MCF 10A (cell line): ENCODE measurements at regions not wholly inside any gene's neighbourhood (a gene's known extent, or its start where the extent isn't known, plus 50 kb on each side); places are given as distances from the start of the nearest gene placed in this dataset.

Experiments
- BruUV-seq: library from RNA; stranded (reverse); fragments of 400-500 nt; replicated peaks from 2 replicates; lab custom pipeline; 2021; lab: Mats Ljungman, UMichigan
- CTCF ChIA-PET: fragments of 300-600 bp; sonication (Branson Sonifier 250); formaldehyde crosslinking; extraction: SDS; loops from one replicate; lab custom pipeline; 2021; ENCODE audit warnings: antibody characterized with exemption, inconsistent platforms; lab: Yijun Ruan, JAX
- POLR2A ChIA-PET: fragments of 300-600, 350-650 bp; sonication (Branson Sonifier 250); formaldehyde crosslinking; extraction: SDS; loops from one replicate; lab custom pipeline; 2020; ENCODE audit warnings: antibody characterized with exemption, inconsistent platforms; lab: Yijun Ruan, JAX
- DNase-seq: peaks from one replicate; pipeline ENCODE4 v3.0.0-alpha.2; 2018; ENCODE audit not compliant: unreplicated experiment
- H3K27ac Mint-ChIP-seq: one replicate; pipeline ENCODE4 v1.8.0; 2022; ENCODE audit warnings: mild to moderate bottlenecking, low read depth, mixed read lengths; ENCODE audit not compliant: unreplicated experiment
- H3K27me3 Mint-ChIP-seq: one replicate; pipeline ENCODE4 v1.8.0; 2022; ENCODE audit warnings: mixed read lengths; ENCODE audit not compliant: insufficient read depth, unreplicated experiment
- H3K36me3 Mint-ChIP-seq: one replicate; pipeline ENCODE4 v1.8.0; 2022; ENCODE audit warnings: mild to moderate bottlenecking, moderate library complexity, mixed read lengths; ENCODE audit not compliant: insufficient read depth, unreplicated experiment
- H3K4me1 Mint-ChIP-seq: one replicate; pipeline ENCODE4 v1.8.0; 2022; ENCODE audit warnings: mixed read lengths; ENCODE audit not compliant: insufficient read depth, unreplicated experiment
- H3K4me3 Mint-ChIP-seq: one replicate; pipeline ENCODE4 v1.8.0; 2022; ENCODE audit warnings: mild to moderate bottlenecking, moderate library complexity, mixed read lengths; ENCODE audit not compliant: unreplicated experiment
- H3K9me3 Mint-ChIP-seq: one replicate; pipeline ENCODE4 v1.8.0; 2022; ENCODE audit warnings: mixed read lengths; ENCODE audit not compliant: unreplicated experiment
- intact Hi-C: fragments of 100-400 bp; cut with micrococcal nuclease; formaldehyde crosslinking; loops from 2 replicates; pipeline ENCODE4 v1.14.1; 2022
- TF ChIP-seq, protein P1 (sequence below): fragments of 200-600 bp; IDR thresholded peaks from one replicate; pipeline ENCODE4 v1.8.0; 2022; ENCODE audit warnings: antibody characterized with exemption, mild to moderate bottlenecking; ENCODE audit not compliant: unreplicated experiment

DNA sequence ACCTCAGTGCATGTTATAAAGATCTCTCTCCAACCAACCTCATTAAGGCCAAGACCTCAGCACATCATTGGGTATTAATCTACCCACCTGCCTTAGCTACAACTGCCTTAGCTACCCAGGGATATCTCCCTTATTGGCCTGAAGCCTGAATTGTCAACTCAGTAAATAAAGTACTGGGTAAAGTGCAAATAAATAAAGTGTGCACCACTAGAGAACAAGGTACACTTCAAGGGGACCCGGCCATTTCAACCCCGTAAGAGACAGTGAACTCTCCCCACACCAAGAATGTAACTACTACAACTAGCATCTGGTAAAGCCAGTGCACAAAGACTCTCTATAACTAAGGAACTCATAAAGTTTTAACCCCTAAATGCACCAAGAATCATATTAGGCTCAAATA, 61.7 kb upstream of the POU3F4 start:
- H3K27ac Mint-ChIP-seq, result no peak overlapping the region
- CTCF ChIA-PET, result no interaction called here
- no peak overlapping the region for H3K4me3 Mint-ChIP-seq
- BruUV-seq, result no TSS peak
- POLR2A ChIA-PET, result interaction anchor here (0.7 kb wide), 1 partner anchor 755 kb away, joined by 3 read pairs; no protein-coding TSS in a partner anchor
- DNase-seq, result no peak
- no peaks in the 10 kb centered on the region for H3K27me3 Mint-ChIP-seq
- H3K4me1 Mint-ChIP-seq, result no peaks in the 10 kb centered on the region
- no peaks in the 10 kb centered on the region for H3K36me3 Mint-ChIP-seq
- TF ChIP-seq, protein P1, sequence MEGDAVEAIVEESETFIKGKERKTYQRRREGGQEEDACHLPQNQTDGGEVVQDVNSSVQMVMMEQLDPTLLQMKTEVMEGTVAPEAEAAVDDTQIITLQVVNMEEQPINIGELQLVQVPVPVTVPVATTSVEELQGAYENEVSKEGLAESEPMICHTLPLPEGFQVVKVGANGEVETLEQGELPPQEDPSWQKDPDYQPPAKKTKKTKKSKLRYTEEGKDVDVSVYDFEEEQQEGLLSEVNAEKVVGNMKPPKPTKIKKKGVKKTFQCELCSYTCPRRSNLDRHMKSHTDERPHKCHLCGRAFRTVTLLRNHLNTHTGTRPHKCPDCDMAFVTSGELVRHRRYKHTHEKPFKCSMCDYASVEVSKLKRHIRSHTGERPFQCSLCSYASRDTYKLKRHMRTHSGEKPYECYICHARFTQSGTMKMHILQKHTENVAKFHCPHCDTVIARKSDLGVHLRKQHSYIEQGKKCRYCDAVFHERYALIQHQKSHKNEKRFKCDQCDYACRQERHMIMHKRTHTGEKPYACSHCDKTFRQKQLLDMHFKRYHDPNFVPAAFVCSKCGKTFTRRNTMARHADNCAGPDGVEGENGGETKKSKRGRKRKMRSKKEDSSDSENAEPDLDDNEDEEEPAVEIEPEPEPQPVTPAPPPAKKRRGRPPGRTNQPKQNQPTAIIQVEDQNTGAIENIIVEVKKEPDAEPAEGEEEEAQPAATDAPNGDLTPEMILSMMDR, result no peak
- peaks cover 18% of the 10 kb centered on the region for H3K9me3 Mint-ChIP-seq
- intact Hi-C loops, result no loop called here
